Neural cell (in vitro differentiated cells): ENCODE measurements at regions not wholly inside any gene's neighbourhood (a gene's known extent, or its start where the extent isn't known, plus 50 kb on each side); places are given as distances from the start of the nearest gene placed in this dataset.

Experiments used
- H2AFZ ChIP-seq: fragments of 200-600, 300-800 bp; sonication (generic), shearing (Covaris generic); 2 replicates; pipeline ENCODE4 v1.6.0; 2014; ENCODE audit warnings: low read depth, mild to moderate bottlenecking, antibody characterized with exemption, low read length, moderate library complexity
- H3F3A ChIP-seq: fragments of 200-600 bp; shearing (Covaris generic); 2 replicates; pipeline ENCODE4 v1.6.1; 2016; ENCODE audit warnings: mild to moderate bottlenecking, moderate library complexity, mixed read lengths, antibody characterized with exemption, low read length; ENCODE audit not compliant: insufficient read depth, poor library complexity, severe bottlenecking
- H3K27ac ChIP-seq: fragments of 200-600, 300-800 bp; sonication (generic), shearing (Covaris generic); 2 replicates; pipeline ENCODE4 v1.5.1; 2014; ENCODE audit warnings: mild to moderate bottlenecking, low read length, moderate library complexity
- H3K27me3 ChIP-seq: fragments of 300-800, 200-600 bp; sonication (generic), shearing (Covaris generic); 2 replicates; pipeline ENCODE4 v1.6.0; 2014; ENCODE audit warnings: mild to moderate bottlenecking, low read depth, low read length, moderate library complexity; ENCODE audit not compliant: insufficient read depth
- H3K36me3 ChIP-seq: fragments of 300-800, 200-600 bp; sonication (generic), shearing (Covaris generic); 2 replicates; pipeline ENCODE4 v1.5.1; 2014; ENCODE audit warnings: mild to moderate bottlenecking, antibody characterized with exemption, low read length, moderate library complexity; ENCODE audit not compliant: insufficient read depth
- H3K4me2 ChIP-seq: fragments of 300-800, 200-600 bp; sonication (generic), shearing (Covaris generic); 2 replicates; pipeline ENCODE4 v1.6.0; 2014; ENCODE audit warnings: mild to moderate bottlenecking, low read length
- H3K4me3 ChIP-seq: fragments of 300-800, 200-600 bp; sonication (generic), shearing (Covaris generic); 2 replicates; pipeline ENCODE4 v1.5.1; 2014; ENCODE audit warnings: mild to moderate bottlenecking, low read length, moderate library complexity
- H3K79me2 ChIP-seq: fragments of 200-600 bp; shearing (Covaris generic); replicated peaks from 2 replicates; pipeline ENCODE4 v1.6.0; 2014; ENCODE audit warnings: mild to moderate bottlenecking, low read length, moderate library complexity; ENCODE audit not compliant: insufficient read depth
- H3K9ac ChIP-seq: fragments of 300-800, 200-600 bp; sonication (generic), shearing (Covaris generic); 2 replicates; pipeline ENCODE4 v1.6.1; 2016; ENCODE audit warnings: mild to moderate bottlenecking, low read length, mixed read lengths
- H3K9me2 ChIP-seq: fragments of 200-600 bp; shearing (Covaris generic); 2 replicates; pipeline ENCODE4 v1.6.1; 2016; ENCODE audit warnings: mild to moderate bottlenecking, low read length, mixed read lengths; ENCODE audit not compliant: insufficient read depth
- H3K9me3 ChIP-seq: fragments of 200-600, 300-800 bp; sonication (generic), shearing (Covaris generic); 2 replicates; pipeline ENCODE4 v1.6.1; 2016; ENCODE audit warnings: mild to moderate bottlenecking, mixed run types, low read length, moderate library complexity, mixed read lengths
- H4K20me1 ChIP-seq: fragments of 200-600 bp; shearing (Covaris generic); 2 replicates; pipeline ENCODE4 v1.6.1; 2016; ENCODE audit warnings: mild to moderate bottlenecking, mixed run types; ENCODE audit not compliant: insufficient read depth
- EP300 ChIP-seq: fragments of 450-650 bp; conservative IDR thresholded peaks from 2 replicates; pipeline ENCODE4 v1.6.1; 2014; ENCODE audit warnings: antibody characterized with exemption, mild to moderate bottlenecking, moderate library complexity; ENCODE audit not compliant: poor library complexity, severe bottlenecking
- EZH2 ChIP-seq: fragments of 200-600, 300-800 bp; shearing (Covaris generic), sonication (generic); IDR thresholded peaks from 2 replicates; pipeline ENCODE4 v1.6.1; 2014; ENCODE audit warnings: antibody characterized with exemption, low read length, borderline replicate concordance, mild to moderate bottlenecking; ENCODE audit not compliant: insufficient read depth, poor library complexity, severe bottlenecking
- MXI1 ChIP-seq: fragments of 450-650 bp; conservative IDR thresholded peaks from 2 replicates; pipeline ENCODE4 v1.6.1; 2014; ENCODE audit warnings: antibody characterized with exemption, mild to moderate bottlenecking; ENCODE audit not compliant: poor library complexity, severe bottlenecking
- POLR2AphosphoS5 ChIP-seq: IDR thresholded peaks from 2 replicates; pipeline ENCODE4 v1.6.1; 2012
- RAD21 ChIP-seq: fragments of 450-650 bp; conservative IDR thresholded peaks from 2 replicates; pipeline ENCODE4 v1.6.1; 2014; ENCODE audit warnings: antibody characterized with exemption, mild to moderate bottlenecking, moderate library complexity
- SMC3 ChIP-seq: fragments of 450-650 bp; conservative IDR thresholded peaks from 2 replicates; pipeline ENCODE4 v1.6.1; 2014; ENCODE audit warnings: antibody characterized with exemption, mild to moderate bottlenecking, moderate library complexity; ENCODE audit not compliant: poor library complexity
- TAF1 ChIP-seq: IDR thresholded peaks from 2 replicates; pipeline ENCODE4 v1.6.1; 2012; ENCODE audit warnings: low read depth
- TF ChIP-seq, protein P1 (sequence below): fragments of 450-650 bp; IDR thresholded peaks from 2 replicates; pipeline ENCODE4 v1.5.1; 2014; ENCODE audit warnings: antibody characterized with exemption, mild to moderate bottlenecking, moderate library complexity; ENCODE audit not compliant: poor library complexity, severe bottlenecking
- TF ChIP-seq, protein P2 (sequence below): IDR thresholded peaks from 2 replicates; pipeline ENCODE4 v1.6.1; 2012; ENCODE audit warnings: borderline replicate concordance

DNA sequence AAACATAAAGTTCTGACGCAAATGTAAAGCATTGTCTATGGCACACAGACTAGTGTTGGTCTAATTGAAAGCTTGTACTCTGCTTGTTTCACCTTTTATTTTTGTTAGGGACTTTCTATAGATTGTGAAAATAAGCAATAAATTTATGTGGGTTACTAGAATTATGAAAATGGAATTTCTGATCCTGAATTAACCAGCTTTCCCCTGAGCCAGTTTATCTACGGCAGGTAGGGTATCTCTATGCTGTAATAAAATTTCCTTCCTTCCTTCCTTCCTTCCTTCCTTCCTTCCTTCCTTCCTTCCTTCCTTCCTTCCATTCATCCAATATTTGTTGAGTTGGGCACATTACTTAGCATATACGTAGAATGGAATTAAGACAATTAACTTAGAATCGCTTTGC, 362.6 kb upstream of the SPRED2 start:
- Histone ChIP-seq H3K27ac (no peak overlapping the region), H3K27me3 (no peaks in the 10 kb centered on the region), H2AFZ (no peak overlapping the region), H3F3A (no peaks in the 10 kb centered on the region), H4K20me1 (no peaks in the 10 kb centered on the region), H3K9ac (no peak overlapping the region), H3K9me2 (no peaks in the 10 kb centered on the region), H3K4me3 (no peak overlapping the region), H3K36me3 (no peaks in the 10 kb centered on the region), H3K79me2 (no peaks in the 10 kb centered on the region), H3K4me2 (no peak overlapping the region), H3K9me3 (no peaks in the 10 kb centered on the region)
- TF ChIP-seq, protein P1, sequence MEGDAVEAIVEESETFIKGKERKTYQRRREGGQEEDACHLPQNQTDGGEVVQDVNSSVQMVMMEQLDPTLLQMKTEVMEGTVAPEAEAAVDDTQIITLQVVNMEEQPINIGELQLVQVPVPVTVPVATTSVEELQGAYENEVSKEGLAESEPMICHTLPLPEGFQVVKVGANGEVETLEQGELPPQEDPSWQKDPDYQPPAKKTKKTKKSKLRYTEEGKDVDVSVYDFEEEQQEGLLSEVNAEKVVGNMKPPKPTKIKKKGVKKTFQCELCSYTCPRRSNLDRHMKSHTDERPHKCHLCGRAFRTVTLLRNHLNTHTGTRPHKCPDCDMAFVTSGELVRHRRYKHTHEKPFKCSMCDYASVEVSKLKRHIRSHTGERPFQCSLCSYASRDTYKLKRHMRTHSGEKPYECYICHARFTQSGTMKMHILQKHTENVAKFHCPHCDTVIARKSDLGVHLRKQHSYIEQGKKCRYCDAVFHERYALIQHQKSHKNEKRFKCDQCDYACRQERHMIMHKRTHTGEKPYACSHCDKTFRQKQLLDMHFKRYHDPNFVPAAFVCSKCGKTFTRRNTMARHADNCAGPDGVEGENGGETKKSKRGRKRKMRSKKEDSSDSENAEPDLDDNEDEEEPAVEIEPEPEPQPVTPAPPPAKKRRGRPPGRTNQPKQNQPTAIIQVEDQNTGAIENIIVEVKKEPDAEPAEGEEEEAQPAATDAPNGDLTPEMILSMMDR: no peak
- TF ChIP-seq SMC3 (no peak), EP300 (no peak), RAD21 (no peak), POLR2AphosphoS5 (no peak), EZH2 (no peak), MXI1 (no peak), TAF1 (no peak)
- TF ChIP-seq, protein P2, sequence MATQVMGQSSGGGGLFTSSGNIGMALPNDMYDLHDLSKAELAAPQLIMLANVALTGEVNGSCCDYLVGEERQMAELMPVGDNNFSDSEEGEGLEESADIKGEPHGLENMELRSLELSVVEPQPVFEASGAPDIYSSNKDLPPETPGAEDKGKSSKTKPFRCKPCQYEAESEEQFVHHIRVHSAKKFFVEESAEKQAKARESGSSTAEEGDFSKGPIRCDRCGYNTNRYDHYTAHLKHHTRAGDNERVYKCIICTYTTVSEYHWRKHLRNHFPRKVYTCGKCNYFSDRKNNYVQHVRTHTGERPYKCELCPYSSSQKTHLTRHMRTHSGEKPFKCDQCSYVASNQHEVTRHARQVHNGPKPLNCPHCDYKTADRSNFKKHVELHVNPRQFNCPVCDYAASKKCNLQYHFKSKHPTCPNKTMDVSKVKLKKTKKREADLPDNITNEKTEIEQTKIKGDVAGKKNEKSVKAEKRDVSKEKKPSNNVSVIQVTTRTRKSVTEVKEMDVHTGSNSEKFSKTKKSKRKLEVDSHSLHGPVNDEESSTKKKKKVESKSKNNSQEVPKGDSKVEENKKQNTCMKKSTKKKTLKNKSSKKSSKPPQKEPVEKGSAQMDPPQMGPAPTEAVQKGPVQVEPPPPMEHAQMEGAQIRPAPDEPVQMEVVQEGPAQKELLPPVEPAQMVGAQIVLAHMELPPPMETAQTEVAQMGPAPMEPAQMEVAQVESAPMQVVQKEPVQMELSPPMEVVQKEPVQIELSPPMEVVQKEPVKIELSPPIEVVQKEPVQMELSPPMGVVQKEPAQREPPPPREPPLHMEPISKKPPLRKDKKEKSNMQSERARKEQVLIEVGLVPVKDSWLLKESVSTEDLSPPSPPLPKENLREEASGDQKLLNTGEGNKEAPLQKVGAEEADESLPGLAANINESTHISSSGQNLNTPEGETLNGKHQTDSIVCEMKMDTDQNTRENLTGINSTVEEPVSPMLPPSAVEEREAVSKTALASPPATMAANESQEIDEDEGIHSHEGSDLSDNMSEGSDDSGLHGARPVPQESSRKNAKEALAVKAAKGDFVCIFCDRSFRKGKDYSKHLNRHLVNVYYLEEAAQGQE: no peak

DNA sequence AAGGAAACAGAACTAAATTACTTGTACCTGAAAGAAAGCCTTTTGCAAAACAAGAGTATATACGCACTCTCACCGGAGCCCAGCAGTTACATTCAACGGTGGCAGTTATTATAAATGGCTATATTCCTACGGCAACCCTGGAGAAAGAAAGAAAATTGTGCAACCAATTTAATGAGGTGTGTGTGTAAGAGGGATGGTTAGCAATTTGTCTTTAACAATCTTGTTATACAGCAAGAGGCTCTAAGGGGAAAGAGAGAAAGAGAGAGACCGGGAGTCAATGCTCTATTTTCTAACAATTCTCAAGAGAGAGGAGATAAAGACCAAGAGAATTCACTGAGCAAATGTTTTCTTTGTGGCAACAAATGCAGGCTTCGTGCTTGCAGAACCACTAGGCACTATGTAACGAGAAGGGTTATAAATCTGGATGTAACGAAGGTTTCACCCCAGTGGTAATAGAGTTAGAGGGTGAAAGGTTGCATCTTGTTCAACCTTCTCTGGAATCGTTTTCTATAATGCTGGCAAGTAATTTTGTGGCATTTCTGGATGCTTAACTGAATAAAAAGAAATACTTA, 359.1 kb upstream of the SPRED2 start:
- Histone ChIP-seq H3K27me3 (no peaks in the 10 kb centered on the region), H3K27ac (peak overlapping the region; percentile 48), H3K79me2 (no peaks in the 10 kb centered on the region), H2AFZ (no peak overlapping the region), H4K20me1 (no peaks in the 10 kb centered on the region), H3K4me2 (peak overlapping the region; percentile 72), H3K4me3 (peak overlapping the region; percentile 46), H3F3A (no peaks in the 10 kb centered on the region), H3K9me3 (no peaks in the 10 kb centered on the region), H3K9ac (peak overlapping the region; percentile 17), H3K36me3 (no peaks in the 10 kb centered on the region), H3K9me2 (no peaks in the 10 kb centered on the region)
- TF ChIP-seq POLR2AphosphoS5: peak; percentile 46
- TF ChIP-seq EP300: peak; percentile 19
- TF ChIP-seq RAD21: peak; percentile 21
- TF ChIP-seq SMC3: no peak
- no peak for TF ChIP-seq MXI1
- TF ChIP-seq EZH2: no peak
- TF ChIP-seq, protein P1: no peak
- TF ChIP-seq, protein P2: no peak
- no peak for TF ChIP-seq TAF1
